GM23338 (cell line): ENCODE measurements at regions not wholly inside any gene's neighbourhood (a gene's known extent, or its start where the extent isn't known, plus 50 kb on each side); places are given as distances from the start of the nearest gene placed in this dataset.

ENCODE experiments used
- ATAC-seq: fragments of 200-7000 bp; cut with Tn5 transposase; 3 replicates; pipeline ENCODE4 v1.9.1; 2020
- DNase-seq: peaks from one replicate; pipeline ENCODE4 v3.0.0-alpha.2; 2015; ENCODE audit warnings: low spot score
- H2AFZ ChIP-seq: fragments of 200-600 bp; sonication (generic); 2 replicates; pipeline ENCODE4 v1.8.0; 2016; ENCODE audit warnings: antibody characterized with exemption, mild to moderate bottlenecking, moderate library complexity
- H3F3A ChIP-seq: fragments of 200-600 bp; sonication (generic); replicated peaks from 2 replicates; pipeline ENCODE4 v1.8.0; 2017; ENCODE audit warnings: antibody characterized with exemption, mixed run types, low read depth
- H3K27ac ChIP-seq: fragments of 200-600 bp; sonication (generic); 2 replicates; pipeline ENCODE4 v1.6.1; 2016; ENCODE audit warnings: low read depth
- H3K27me3 ChIP-seq: fragments of 200-600 bp; sonication (generic); 2 replicates; pipeline ENCODE4 v1.8.0; 2016; ENCODE audit warnings: mild to moderate bottlenecking, mixed run types, moderate library complexity; ENCODE audit not compliant: insufficient read depth
- H3K36me3 ChIP-seq: fragments of 200-600 bp; sonication (generic); 2 replicates; pipeline ENCODE4 v1.8.0; 2016; ENCODE audit warnings: mild to moderate bottlenecking; ENCODE audit not compliant: insufficient read depth
- H3K4me1 ChIP-seq: fragments of 200-600 bp; sonication (generic); 2 replicates; pipeline ENCODE4 v1.8.0; 2016; ENCODE audit warnings: mild to moderate bottlenecking, moderate library complexity; ENCODE audit not compliant: insufficient read depth
- H3K4me2 ChIP-seq: fragments of 200-600 bp; sonication (generic); 2 replicates; pipeline ENCODE4 v1.7.1; 2017; ENCODE audit warnings: mixed run types
- H3K4me3 ChIP-seq: fragments of 200-600 bp; sonication (generic); 2 replicates; pipeline ENCODE4 v1.6.1; 2016; ENCODE audit warnings: mixed run types
- H3K79me2 ChIP-seq: fragments of 200-600 bp; sonication (generic); replicated peaks from 2 replicates; pipeline ENCODE4 v1.8.0; 2017; ENCODE audit warnings: mild to moderate bottlenecking; ENCODE audit not compliant: insufficient read depth
- H3K9me2 ChIP-seq: fragments of 200-600 bp; sonication (generic); 2 replicates; pipeline ENCODE4 v1.8.0; 2017; ENCODE audit not compliant: insufficient read depth
- H4K20me1 ChIP-seq: fragments of 200-600 bp; sonication (generic); replicated peaks from 2 replicates; pipeline ENCODE4 v1.8.0; 2017; ENCODE audit warnings: mild to moderate bottlenecking; ENCODE audit not compliant: insufficient read depth
- H3K27ac Mint-ChIP-seq: 2 replicates; pipeline ENCODE4 v1.8.0; 2020; ENCODE audit warnings: inconsistent platforms, mild to moderate bottlenecking, moderate library complexity, mixed read lengths
- H3K27me3 Mint-ChIP-seq: 3 replicates; pipeline ENCODE4 v1.8.0; 2022; ENCODE audit warnings: low read depth, mild to moderate bottlenecking, moderate library complexity, mixed read lengths, inconsistent platforms; ENCODE audit not compliant: insufficient read depth, poor library complexity
- H3K36me3 Mint-ChIP-seq: 3 replicates; pipeline ENCODE4 v1.8.0; 2021; ENCODE audit warnings: low read depth, mild to moderate bottlenecking, inconsistent platforms, moderate library complexity, mixed read lengths
- H3K4me1 Mint-ChIP-seq: 3 replicates; pipeline ENCODE4 v1.8.0; 2020; ENCODE audit warnings: mild to moderate bottlenecking, inconsistent platforms, mixed read lengths
- H3K4me3 Mint-ChIP-seq: 3 replicates; pipeline ENCODE4 v1.8.0; 2021; ENCODE audit warnings: moderate library complexity, mild to moderate bottlenecking, inconsistent platforms, mixed read lengths
- H3K9me3 Mint-ChIP-seq: 3 replicates; pipeline ENCODE4 v1.8.0; 2020; ENCODE audit warnings: moderate library complexity, mild to moderate bottlenecking, inconsistent platforms, mixed read lengths
- CTCF ChIP-seq, 2 experiments: fragments of 200-600 bp in 1 of 2; sonication (generic) in 1 of 2; conservative IDR thresholded peaks; 2 replicates each; pipeline versions ENCODE4 v1.5.1 to v1.6.1; 2016 to 2017; ENCODE audit warnings: antibody characterized with exemption in 2 of 2, low read depth in 2 of 2, mild to moderate bottlenecking in 2 of 2, moderate library complexity in 1 of 2
- EZH2 ChIP-seq: fragments of 200-600 bp; sonication (generic); IDR thresholded peaks from one replicate; pipeline ENCODE4 v1.8.0; 2017; ENCODE audit warnings: antibody characterized with exemption, mild to moderate bottlenecking, low read depth; ENCODE audit not compliant: unreplicated experiment
- EZH2phosphoT487 ChIP-seq: fragments of 200-600 bp; sonication (generic); IDR thresholded peaks from one replicate; pipeline ENCODE4 v1.8.1; 2018; ENCODE audit warnings: antibody characterized with exemption; ENCODE audit not compliant: unreplicated experiment
- JUNB ChIP-seq: IDR thresholded peaks from one replicate; pipeline ENCODE4 v1.6.1; 2016; ENCODE audit warnings: antibody characterized with exemption; ENCODE audit not compliant: unreplicated experiment
- NANOG ChIP-seq: IDR thresholded peaks from 2 replicates; pipeline ENCODE4 v1.6.1; 2016; ENCODE audit warnings: antibody characterized with exemption, borderline replicate concordance
- POLR2AphosphoS5 ChIP-seq: IDR thresholded peaks from 2 replicates; pipeline ENCODE4 v1.6.1; 2016; ENCODE audit warnings: antibody characterized with exemption, low read depth
- REST ChIP-seq: IDR thresholded peaks from one replicate; pipeline ENCODE4 v1.6.1; 2018; ENCODE audit warnings: antibody characterized with exemption; ENCODE audit not compliant: unreplicated experiment
- STAT1 ChIP-seq: IDR thresholded peaks from one replicate; pipeline ENCODE4 v1.6.1; 2016; ENCODE audit warnings: antibody characterized with exemption; ENCODE audit not compliant: unreplicated experiment
- ZNF114 ChIP-seq: fragments of 250-450 bp; sonication (Bioruptor Pico); IDR thresholded peaks from 2 replicates; pipeline ENCODE4 v1.5.0; 2020; ENCODE audit warnings: mild to moderate bottlenecking, moderate library complexity

- Mint-ChIP-seq H3K4me1 (peaks cover 8% of the 10 kb centered on the region; the same call in 1 of the 3 replicates), H3K27me3 (no peaks in the 10 kb centered on the region), H3K9me3 (0 out of 3 replicates have a peak, but pooled peaks cover 4% of the 10 kb centered on the region), H3K27ac (no peak overlapping the region), H3K36me3 (no peaks in the 10 kb centered on the region), H3K4me3 (no peak overlapping the region)
- H3K9me2 ChIP-seq = no peaks in the 10 kb centered on the region
- H3K79me2 ChIP-seq = no peaks in the 10 kb centered on the region
- H2AFZ ChIP-seq = no peak overlapping the region
- no peak overlapping the region for H3K4me3 ChIP-seq
- no peak for ATAC-seq
- no peaks in the 10 kb centered on the region for H4K20me1 ChIP-seq
- DNase-seq = no peak
- no peak overlapping the region for H3K4me2 ChIP-seq
- no peaks in the 10 kb centered on the region for H3K4me1 ChIP-seq
- TF ChIP-seq EZH2 (no peak), NANOG (no peak), EZH2phosphoT487 (no peak), CTCF (conservative IDR thresholded peaks at IDR 0.05; ENCODE audit: low read depth in 2 of 2) (no peak), REST (no peak), STAT1 (no peak), JUNB (no peak), ZNF114 (CRISPR knock-in tag) (no peak), POLR2AphosphoS5 (no peak)
- H3K27ac ChIP-seq = no peak overlapping the region
- no peaks in the 10 kb centered on the region for H3K27me3 ChIP-seq
- H3F3A ChIP-seq = no peaks in the 10 kb centered on the region
- no peaks in the 10 kb centered on the region for H3K36me3 ChIP-seq
Observed at GRCh38 chr5:56414066-56414465, 180.9 kb upstream of the ANKRD55 start.

GRCh38 chr5:56413546-56413945 lies 180.4 kb upstream of the ANKRD55 start:
- H3K4me1 ChIP-seq = no peaks in the 10 kb centered on the region
- no peaks in the 10 kb centered on the region for H3F3A ChIP-seq
- Mint-ChIP-seq H3K36me3 (no peaks in the 10 kb centered on the region), H3K4me1 (peaks cover 8% of the 10 kb centered on the region; the same call in 1 of the 3 replicates), H3K27ac (no peak overlapping the region), H3K4me3 (no peak overlapping the region), H3K9me3 (no peaks in the 10 kb centered on the region), H3K27me3 (no peaks in the 10 kb centered on the region)
- H3K79me2 ChIP-seq = no peaks in the 10 kb centered on the region
- H2AFZ ChIP-seq = no peak overlapping the region
- no peak for ATAC-seq
- no peaks in the 10 kb centered on the region for H4K20me1 ChIP-seq
- H3K27me3 ChIP-seq = no peaks in the 10 kb centered on the region
- no peaks in the 10 kb centered on the region for H3K9me2 ChIP-seq
- no peak overlapping the region for H3K4me3 ChIP-seq
- no peaks in the 10 kb centered on the region for H3K36me3 ChIP-seq
- DNase-seq = no peak
- H3K4me2 ChIP-seq = no peak overlapping the region
- H3K27ac ChIP-seq = no peak overlapping the region
- no peak for TF ChIP-seq CTCF (conservative IDR thresholded peaks at IDR 0.05; ENCODE audit: low read depth in 2 of 2)
